ENCODE measurements at regions not wholly inside any gene's neighbourhood (a gene's known extent, or its start where the extent isn't known, plus 50 kb on each side); places are given as distances from the start of the nearest gene placed in this dataset.

DNA sequence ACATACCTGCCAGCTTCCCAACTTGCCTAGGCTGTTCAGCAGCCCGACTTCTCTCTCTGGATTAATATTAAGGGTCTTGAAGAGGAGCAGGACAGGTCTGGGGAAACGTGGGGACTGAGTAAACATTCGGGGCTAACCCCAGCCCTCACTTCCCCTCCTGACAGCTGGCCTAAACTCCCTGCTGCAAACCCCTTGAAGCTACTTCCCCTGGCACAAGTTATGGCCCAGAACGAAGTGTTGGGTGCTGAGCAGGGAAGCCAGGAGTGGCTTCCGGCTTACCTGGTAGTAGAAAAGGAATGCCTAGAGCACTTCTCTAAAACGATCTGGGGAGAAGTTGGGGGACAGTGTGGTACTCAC lies 200.0 kb downstream of the BCOR start:
- TF ChIP-seq, protein P1, sequence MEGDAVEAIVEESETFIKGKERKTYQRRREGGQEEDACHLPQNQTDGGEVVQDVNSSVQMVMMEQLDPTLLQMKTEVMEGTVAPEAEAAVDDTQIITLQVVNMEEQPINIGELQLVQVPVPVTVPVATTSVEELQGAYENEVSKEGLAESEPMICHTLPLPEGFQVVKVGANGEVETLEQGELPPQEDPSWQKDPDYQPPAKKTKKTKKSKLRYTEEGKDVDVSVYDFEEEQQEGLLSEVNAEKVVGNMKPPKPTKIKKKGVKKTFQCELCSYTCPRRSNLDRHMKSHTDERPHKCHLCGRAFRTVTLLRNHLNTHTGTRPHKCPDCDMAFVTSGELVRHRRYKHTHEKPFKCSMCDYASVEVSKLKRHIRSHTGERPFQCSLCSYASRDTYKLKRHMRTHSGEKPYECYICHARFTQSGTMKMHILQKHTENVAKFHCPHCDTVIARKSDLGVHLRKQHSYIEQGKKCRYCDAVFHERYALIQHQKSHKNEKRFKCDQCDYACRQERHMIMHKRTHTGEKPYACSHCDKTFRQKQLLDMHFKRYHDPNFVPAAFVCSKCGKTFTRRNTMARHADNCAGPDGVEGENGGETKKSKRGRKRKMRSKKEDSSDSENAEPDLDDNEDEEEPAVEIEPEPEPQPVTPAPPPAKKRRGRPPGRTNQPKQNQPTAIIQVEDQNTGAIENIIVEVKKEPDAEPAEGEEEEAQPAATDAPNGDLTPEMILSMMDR (IDR thresholded peaks at IDR 0.05): no peak
- peak in 1 of 2 donors; percentile 14 for TF ChIP-seq POLR2A (IDR thresholded peaks at IDR 0.05)

Measured in thyroid gland (tissue), 4 donors.